NB4 (cell line): ENCODE measurements at regions not wholly inside any gene's neighbourhood (a gene's known extent, or its start where the extent isn't known, plus 50 kb on each side); places are given as distances from the start of the nearest gene placed in this dataset.

Source experiments
- DNase-seq: peaks from one replicate; pipeline ENCODE4 v3.0.0; 2010; ENCODE audit warnings: low read depth
- H3K4me3 ChIP-seq: one replicate; pipeline ENCODE4 v1.5.1; 2011; ENCODE audit warnings: mild to moderate bottlenecking, low read depth, low read length, moderate library complexity
- CTCF ChIP-seq: IDR thresholded peaks from one replicate; pipeline ENCODE4 v1.5.1; 2012; ENCODE audit warnings: low read depth, low read length
- MYC ChIP-seq: IDR thresholded peaks from 2 replicates; pipeline ENCODE4 v1.6.1; 2011; ENCODE audit warnings: low read depth, low read length
- POLR2A ChIP-seq: IDR thresholded peaks from 2 replicates; pipeline ENCODE4 v1.6.1; 2011; ENCODE audit warnings: mild to moderate bottlenecking; ENCODE audit not compliant: insufficient read length; ENCODE audit errors: extremely low read depth
- TF ChIP-seq, protein P1 (sequence below): IDR thresholded peaks from 2 replicates; pipeline ENCODE4 v1.6.1; 2011; ENCODE audit warnings: low read depth, low read length

GRCh38 chr10:33052263-33052875 is 94.3 kb upstream of the ITGB1 start:
- DNase-seq: no peak
- no peak overlapping the region for H3K4me3 ChIP-seq
- TF ChIP-seq, protein P1, sequence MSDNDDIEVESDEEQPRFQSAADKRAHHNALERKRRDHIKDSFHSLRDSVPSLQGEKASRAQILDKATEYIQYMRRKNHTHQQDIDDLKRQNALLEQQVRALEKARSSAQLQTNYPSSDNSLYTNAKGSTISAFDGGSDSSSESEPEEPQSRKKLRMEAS: no peak
- TF ChIP-seq CTCF (no peak), MYC (no peak), POLR2A (no peak)

DNA sequence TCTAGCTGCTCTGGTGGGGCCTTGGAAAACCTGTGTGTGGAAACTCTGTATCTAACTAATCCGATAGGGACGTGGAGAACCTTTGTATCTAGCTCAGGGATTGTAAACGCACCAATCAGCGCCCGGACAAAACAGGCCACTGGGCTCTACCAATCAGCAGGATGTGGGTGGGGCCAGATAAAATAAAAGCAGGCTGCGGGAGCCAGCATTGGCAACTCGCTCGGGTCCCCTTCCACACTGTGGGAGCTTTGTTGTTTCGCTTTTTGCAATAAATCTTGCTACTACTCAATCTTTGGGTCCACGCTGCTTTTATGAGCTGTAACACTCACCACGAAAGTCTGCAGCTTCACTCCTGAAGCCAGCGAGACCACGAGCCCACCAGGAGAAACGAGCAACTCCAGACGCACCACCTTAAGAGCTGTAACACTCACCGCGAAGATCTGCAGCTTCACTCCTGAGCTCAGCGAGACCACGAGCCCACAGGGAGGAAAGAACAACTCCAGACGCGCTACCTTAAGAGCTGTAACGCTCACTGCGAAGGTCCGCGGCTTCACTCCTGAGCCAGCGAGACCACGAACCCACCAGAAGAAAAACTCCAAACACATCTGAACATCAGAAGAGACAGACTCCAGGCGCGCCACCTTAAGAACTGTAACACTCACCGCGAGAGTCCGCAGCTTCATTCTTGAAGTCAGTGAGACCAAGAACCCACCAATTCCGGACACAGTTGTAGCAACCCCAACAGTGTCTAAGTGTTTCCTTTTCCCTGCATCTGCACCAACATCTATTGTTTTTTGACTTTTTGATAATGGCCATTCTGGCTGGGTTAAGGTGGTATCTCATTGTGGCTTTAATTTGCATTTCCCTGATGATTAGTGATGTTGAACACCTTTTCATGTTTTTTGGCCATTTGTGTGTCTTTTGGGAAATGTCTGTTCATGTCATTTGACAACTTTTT is 92.2 kb upstream of the ITGB1 start:
- peak; percentile 11 for DNase-seq
- peak overlapping the region; percentile 32 for H3K4me3 ChIP-seq

DNA sequence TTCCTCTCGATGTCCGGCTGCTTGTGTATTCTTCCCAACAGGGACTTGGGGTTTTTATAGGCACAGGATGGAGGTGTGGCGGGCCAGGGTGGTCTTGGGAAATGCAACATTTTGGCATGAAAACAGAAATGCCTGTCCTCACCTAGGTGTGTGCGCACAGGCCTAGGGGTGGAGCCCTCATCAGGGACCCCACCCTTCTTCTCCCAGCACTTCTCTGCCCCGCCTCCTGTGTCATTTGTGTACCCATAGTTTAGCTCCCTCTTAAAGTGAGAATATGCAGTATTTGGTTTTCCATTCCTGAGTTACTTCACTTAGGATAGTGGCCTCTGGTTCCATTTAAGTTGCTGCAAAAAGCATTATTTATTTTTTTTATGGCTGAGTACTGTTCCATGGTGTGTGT is 90.2 kb upstream of the ITGB1 start:
- no peak overlapping the region for H3K4me3 ChIP-seq
- TF ChIP-seq POLR2A (no peak), CTCF (no peak), MYC (no peak)
- TF ChIP-seq, protein P1: no peak

DNA sequence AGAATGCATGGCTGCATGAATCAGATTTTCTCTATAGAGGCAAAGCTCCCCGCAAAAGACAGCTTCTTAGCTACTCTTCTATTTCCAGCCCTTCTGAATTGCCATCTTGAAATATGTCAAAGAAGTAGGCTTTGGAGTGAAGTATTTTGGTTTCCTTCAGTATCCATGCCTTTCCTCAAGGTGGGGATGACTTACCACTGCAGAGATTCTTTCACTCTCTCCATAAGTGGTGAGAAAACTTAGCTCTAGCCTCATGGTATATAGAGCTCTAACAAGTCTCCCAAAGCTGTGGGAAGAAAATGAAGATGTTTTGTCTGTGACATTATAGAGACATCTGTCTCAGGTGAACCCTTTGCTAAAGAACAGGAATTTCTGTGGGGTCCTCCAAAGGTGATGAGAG is 89.6 kb upstream of the ITGB1 start:
- no peak for DNase-seq
- no peak overlapping the region for H3K4me3 ChIP-seq
- TF ChIP-seq MYC (no peak), CTCF (no peak), POLR2A (no peak)
- TF ChIP-seq, protein P1: no peak

More for the DNA sequence above, 90.2 kb upstream of the ITGB1 start:
- DNase-seq: no peak

DNA sequence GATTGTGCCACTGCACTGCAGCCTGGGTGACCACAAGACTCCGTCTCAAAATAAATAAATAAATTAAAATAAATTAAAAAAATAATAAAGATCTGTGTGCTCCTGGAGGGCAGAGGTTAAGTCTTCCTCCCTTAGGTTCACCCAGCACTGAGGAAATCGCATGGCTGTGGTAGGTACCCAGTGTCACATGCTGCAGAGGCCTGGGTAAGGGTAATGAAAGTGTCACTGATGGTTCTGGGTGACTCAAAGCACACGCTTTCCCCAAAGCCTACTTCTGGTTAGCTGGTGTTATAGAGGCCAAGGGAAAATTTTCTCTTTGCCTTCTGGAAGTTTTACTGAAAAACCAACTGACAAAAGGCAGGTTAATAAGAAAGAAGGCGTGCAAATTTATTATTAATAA is 88.8 kb upstream of the ITGB1 start:
- no peak for DNase-seq
- no peak for TF ChIP-seq POLR2A
- TF ChIP-seq CTCF: no peak
- TF ChIP-seq MYC: no peak
- TF ChIP-seq, protein P1: no peak

DNA sequence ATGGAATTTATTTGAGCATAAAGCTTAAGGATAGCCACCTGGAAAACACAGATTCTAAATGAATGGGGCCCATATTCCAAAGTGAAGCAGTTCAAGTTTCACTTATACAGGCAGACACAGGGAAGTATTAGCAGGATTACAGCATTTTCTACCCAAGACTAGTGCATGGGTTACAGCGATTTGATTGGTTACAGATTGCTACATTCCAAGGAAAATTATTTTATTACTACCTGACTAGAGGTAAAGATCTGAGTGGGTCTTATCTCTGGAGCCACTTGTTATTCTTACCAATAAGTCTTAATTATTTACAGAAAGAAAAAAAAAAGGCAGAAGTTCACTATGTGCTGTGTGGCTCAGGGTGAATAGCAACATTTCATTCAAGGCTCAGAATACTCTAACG is 87.4 kb upstream of the ITGB1 start:
- DNase-seq: no peak
- TF ChIP-seq POLR2A: no peak
- TF ChIP-seq, protein P1: no peak
- TF ChIP-seq MYC: no peak
- TF ChIP-seq CTCF: no peak
- no peak overlapping the region for H3K4me3 ChIP-seq

More for the DNA sequence above, 88.8 kb upstream of the ITGB1 start:
- no peak overlapping the region for H3K4me3 ChIP-seq
